DOHH2 (cell line): ENCODE measurements at regions not wholly inside any gene's neighbourhood (a gene's known extent, or its start where the extent isn't known, plus 50 kb on each side); places are given as distances from the start of the nearest gene placed in this dataset.

Experiments
- EZH2phosphoT487 ChIP-seq: fragments of 200-600 bp; sonication (generic); IDR thresholded peaks from 2 replicates; pipeline ENCODE4 v1.6.1; 2017; ENCODE audit warnings: borderline replicate concordance, mild to moderate bottlenecking, antibody characterized with exemption, low read length, moderate library complexity, mixed read lengths
- TF ChIP-seq, protein P1 (sequence below): fragments of 200-600 bp; sonication (generic); IDR thresholded peaks from one replicate; pipeline ENCODE4 v1.5.1; 2014; ENCODE audit warnings: antibody characterized with exemption, mild to moderate bottlenecking, low read depth, low read length; ENCODE audit not compliant: poor library complexity, severe bottlenecking

DNA sequence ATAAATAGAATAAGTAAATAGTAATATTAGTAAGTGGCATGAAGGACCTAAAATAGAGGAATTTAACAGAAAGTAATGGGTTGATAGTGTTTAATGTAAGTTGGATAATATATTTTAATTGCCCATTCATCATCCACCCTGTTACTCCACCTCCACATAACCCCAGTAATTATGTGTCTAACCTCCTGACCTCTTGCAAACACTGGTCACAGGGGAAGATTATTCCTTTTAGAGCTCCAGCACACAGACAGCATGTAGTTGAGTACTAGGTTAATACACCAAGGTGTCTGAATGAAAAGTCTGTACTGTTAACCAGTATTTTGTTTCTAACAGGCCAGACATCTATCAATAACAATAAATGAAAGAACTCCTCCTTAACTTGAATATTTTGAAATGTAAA, 92.4 kb upstream of the EYS start:
- TF ChIP-seq, protein P1, sequence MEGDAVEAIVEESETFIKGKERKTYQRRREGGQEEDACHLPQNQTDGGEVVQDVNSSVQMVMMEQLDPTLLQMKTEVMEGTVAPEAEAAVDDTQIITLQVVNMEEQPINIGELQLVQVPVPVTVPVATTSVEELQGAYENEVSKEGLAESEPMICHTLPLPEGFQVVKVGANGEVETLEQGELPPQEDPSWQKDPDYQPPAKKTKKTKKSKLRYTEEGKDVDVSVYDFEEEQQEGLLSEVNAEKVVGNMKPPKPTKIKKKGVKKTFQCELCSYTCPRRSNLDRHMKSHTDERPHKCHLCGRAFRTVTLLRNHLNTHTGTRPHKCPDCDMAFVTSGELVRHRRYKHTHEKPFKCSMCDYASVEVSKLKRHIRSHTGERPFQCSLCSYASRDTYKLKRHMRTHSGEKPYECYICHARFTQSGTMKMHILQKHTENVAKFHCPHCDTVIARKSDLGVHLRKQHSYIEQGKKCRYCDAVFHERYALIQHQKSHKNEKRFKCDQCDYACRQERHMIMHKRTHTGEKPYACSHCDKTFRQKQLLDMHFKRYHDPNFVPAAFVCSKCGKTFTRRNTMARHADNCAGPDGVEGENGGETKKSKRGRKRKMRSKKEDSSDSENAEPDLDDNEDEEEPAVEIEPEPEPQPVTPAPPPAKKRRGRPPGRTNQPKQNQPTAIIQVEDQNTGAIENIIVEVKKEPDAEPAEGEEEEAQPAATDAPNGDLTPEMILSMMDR: no peak
- no peak for TF ChIP-seq EZH2phosphoT487
